OCI-LY3 (cell line): ENCODE measurements at regions not wholly inside any gene's neighbourhood (a gene's known extent, or its start where the extent isn't known, plus 50 kb on each side); places are given as distances from the start of the nearest gene placed in this dataset.

Source experiments
- EZH2phosphoT487 ChIP-seq: fragments of 200-600 bp; shearing (Covaris generic); IDR thresholded peaks from 2 replicates; pipeline ENCODE4 v1.6.1; 2018; ENCODE audit warnings: antibody characterized with exemption, mixed run types, low read depth
- TF ChIP-seq, protein P1 (sequence below): fragments of 200-600, 300-600 bp; sonication (generic); IDR thresholded peaks from 2 replicates; pipeline ENCODE4 v1.5.1; 2014; ENCODE audit warnings: antibody characterized with exemption, low read length, low read depth

DNA sequence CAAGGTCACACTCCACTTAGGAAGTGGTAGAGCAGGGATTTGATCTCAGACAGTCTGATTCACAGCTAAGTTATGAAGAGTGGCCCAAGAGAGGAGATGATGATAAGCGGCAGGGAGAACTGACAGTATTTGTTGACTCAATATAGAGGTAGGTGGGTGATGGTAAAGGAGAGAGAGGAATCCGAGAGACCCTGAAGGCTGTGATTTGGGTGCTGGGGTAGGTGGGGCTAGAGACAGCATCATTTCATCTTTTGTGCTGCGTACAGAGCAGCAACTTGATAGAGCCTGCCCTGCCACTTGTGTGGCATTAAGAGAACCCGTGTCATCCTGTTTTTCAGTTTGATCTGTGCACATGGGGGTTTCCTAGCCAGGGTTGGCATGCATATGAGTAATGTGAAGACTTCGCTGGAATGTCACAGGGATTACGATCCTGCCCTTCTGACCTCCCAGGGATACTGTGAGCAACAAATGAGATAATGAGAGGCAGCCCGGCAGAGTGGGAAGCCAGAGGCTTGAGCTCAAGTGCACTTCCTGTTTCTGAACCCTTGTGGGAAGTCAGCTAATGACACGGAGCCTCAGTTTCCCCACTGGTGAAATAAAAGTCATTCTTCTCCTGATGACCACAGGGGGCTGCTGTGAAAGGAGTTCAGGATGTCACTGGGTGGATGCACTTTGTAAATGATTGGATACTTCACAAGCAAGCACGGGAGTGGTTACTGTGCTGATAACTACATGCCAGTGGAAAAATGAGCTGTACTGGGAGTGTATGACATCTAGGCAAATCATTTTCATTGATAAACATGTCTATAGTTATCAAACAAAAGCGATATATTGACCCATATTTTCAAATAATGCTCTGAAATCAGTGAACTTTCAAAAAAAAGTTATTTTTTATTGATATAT lies 59.5 kb upstream of the IGF1 start:
- TF ChIP-seq, protein P1, sequence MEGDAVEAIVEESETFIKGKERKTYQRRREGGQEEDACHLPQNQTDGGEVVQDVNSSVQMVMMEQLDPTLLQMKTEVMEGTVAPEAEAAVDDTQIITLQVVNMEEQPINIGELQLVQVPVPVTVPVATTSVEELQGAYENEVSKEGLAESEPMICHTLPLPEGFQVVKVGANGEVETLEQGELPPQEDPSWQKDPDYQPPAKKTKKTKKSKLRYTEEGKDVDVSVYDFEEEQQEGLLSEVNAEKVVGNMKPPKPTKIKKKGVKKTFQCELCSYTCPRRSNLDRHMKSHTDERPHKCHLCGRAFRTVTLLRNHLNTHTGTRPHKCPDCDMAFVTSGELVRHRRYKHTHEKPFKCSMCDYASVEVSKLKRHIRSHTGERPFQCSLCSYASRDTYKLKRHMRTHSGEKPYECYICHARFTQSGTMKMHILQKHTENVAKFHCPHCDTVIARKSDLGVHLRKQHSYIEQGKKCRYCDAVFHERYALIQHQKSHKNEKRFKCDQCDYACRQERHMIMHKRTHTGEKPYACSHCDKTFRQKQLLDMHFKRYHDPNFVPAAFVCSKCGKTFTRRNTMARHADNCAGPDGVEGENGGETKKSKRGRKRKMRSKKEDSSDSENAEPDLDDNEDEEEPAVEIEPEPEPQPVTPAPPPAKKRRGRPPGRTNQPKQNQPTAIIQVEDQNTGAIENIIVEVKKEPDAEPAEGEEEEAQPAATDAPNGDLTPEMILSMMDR, result no peak
- TF ChIP-seq EZH2phosphoT487, result no peak
